ENCODE measurements at regions not wholly inside any gene's neighbourhood (a gene's known extent, or its start where the extent isn't known, plus 50 kb on each side); places are given as distances from the start of the nearest gene placed in this dataset.

DNA sequence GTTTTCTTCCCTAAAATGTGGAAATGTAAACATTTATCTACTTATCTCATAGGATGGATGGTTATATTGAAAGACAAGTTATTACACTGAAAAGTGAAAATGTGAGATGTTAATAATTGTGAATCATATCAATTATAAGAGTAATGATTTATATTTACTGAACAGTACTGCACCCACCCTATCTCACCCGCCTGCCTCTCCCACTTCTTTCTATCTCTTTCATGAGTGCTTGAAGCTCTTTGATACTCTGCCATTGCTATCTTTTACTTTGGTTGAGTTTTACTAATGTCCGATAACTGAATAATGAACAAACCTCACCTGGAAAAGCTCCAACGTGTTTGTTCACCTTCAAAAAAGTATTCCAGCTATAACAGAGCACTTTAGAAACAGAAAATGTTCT lies 263.0 kb upstream of the UBASH3B start:
- Histone ChIP-seq H2AFZ (ENCODE audit: low read depth, low read length, poor library complexity, severe bottlenecking) (no peak overlapping the region), H3K4me2 (ENCODE audit: low read length) (no peak overlapping the region), H3K79me2 (ENCODE audit: insufficient read depth, low read length) (no peaks in the 10 kb centered on the region), H4K20me1 (ENCODE audit: insufficient read depth) (no peaks in the 10 kb centered on the region), H3K9ac (ENCODE audit: low read length) (no peak overlapping the region), H3K9me2 (ENCODE audit: insufficient read depth) (0 out of 2 replicates have a peak, but pooled peaks cover 2% of the 10 kb centered on the region), H3K27me3 (ENCODE audit: insufficient read depth, low read length) (no peaks in the 10 kb centered on the region), H3K27ac (ENCODE audit: low read depth, low read length) (no peak overlapping the region), H3K4me3 (replicated peaks in 1 of 2; ENCODE audit: low read depth in 1 of 2, low read length in 2 of 2) (no peak overlapping the region), H3K36me3 (ENCODE audit: control insufficient read depth in 1 of 2, insufficient read depth in 2 of 2, low read length in 2 of 2) (no peaks in the 10 kb centered on the region), H3K4me1 (ENCODE audit: control insufficient read depth in 1 of 2, insufficient read depth in 2 of 2, low read length in 2 of 2) (no peaks in the 10 kb centered on the region), H3K9me3 (ENCODE audit: control insufficient read depth in 1 of 2, insufficient read depth in 1 of 2, low read depth in 1 of 2, low read length in 2 of 2) (no peaks in the 10 kb centered on the region)
- no TSS peak for BruUV-seq (replicated peaks)
- DNase-seq (ENCODE audit: low read depth, low spot score) (no peak), ATAC-seq (no peak)
- ChIA-PET POLR2A (interaction anchor here (1.2 kb wide), 1 partner anchor 17 kb away, joined by 3 read pairs; no protein-coding TSS in a partner anchor), RAD21 (ENCODE audit: low non-redundant PET in 1 of 2, low total read pairs in 2 of 2, uncharacterized antibody in 2 of 2, unreplicated experiment in 2 of 2) (no interaction called here), CTCF (no interaction called here)
- TF ChIP-seq, protein P1, sequence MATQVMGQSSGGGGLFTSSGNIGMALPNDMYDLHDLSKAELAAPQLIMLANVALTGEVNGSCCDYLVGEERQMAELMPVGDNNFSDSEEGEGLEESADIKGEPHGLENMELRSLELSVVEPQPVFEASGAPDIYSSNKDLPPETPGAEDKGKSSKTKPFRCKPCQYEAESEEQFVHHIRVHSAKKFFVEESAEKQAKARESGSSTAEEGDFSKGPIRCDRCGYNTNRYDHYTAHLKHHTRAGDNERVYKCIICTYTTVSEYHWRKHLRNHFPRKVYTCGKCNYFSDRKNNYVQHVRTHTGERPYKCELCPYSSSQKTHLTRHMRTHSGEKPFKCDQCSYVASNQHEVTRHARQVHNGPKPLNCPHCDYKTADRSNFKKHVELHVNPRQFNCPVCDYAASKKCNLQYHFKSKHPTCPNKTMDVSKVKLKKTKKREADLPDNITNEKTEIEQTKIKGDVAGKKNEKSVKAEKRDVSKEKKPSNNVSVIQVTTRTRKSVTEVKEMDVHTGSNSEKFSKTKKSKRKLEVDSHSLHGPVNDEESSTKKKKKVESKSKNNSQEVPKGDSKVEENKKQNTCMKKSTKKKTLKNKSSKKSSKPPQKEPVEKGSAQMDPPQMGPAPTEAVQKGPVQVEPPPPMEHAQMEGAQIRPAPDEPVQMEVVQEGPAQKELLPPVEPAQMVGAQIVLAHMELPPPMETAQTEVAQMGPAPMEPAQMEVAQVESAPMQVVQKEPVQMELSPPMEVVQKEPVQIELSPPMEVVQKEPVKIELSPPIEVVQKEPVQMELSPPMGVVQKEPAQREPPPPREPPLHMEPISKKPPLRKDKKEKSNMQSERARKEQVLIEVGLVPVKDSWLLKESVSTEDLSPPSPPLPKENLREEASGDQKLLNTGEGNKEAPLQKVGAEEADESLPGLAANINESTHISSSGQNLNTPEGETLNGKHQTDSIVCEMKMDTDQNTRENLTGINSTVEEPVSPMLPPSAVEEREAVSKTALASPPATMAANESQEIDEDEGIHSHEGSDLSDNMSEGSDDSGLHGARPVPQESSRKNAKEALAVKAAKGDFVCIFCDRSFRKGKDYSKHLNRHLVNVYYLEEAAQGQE (IDR thresholded peaks at IDR 0.05; ENCODE audit: low read depth), result no peak
- TF ChIP-seq SRF (IDR thresholded peaks at IDR 0.05; ENCODE audit: low read depth) (no peak), POLR2AphosphoS5 (IDR thresholded peaks at IDR 0.05; ENCODE audit: low read depth, low read length) (no peak), ATF3 (IDR thresholded peaks at IDR 0.05) (no peak), POLR2A (IDR thresholded peaks at IDR 0.05; ENCODE audit: borderline replicate concordance, extremely low read depth, insufficient read depth, insufficient read length) (no peak), CEBPB (IDR thresholded peaks at IDR 0.05; ENCODE audit: low read depth) (no peak), SIN3A (IDR thresholded peaks at IDR 0.05; ENCODE audit: low read depth) (no peak), EZH2 (IDR thresholded peaks at IDR 0.05) (no peak), JUND (IDR thresholded peaks at IDR 0.05) (no peak), EZH2phosphoT487 (IDR thresholded peaks at IDR 0.05; ENCODE audit: borderline replicate concordance) (no peak), ZNF274 (IDR thresholded peaks at IDR 0.05; ENCODE audit: low read depth, low read length) (no peak), CBX3 (IDR thresholded peaks at IDR 0.05; ENCODE audit: low read depth) (no peak)
- TF ChIP-seq, protein P2, sequence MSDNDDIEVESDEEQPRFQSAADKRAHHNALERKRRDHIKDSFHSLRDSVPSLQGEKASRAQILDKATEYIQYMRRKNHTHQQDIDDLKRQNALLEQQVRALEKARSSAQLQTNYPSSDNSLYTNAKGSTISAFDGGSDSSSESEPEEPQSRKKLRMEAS (IDR thresholded peaks at IDR 0.05), result no peak
- TF ChIP-seq, protein P3, sequence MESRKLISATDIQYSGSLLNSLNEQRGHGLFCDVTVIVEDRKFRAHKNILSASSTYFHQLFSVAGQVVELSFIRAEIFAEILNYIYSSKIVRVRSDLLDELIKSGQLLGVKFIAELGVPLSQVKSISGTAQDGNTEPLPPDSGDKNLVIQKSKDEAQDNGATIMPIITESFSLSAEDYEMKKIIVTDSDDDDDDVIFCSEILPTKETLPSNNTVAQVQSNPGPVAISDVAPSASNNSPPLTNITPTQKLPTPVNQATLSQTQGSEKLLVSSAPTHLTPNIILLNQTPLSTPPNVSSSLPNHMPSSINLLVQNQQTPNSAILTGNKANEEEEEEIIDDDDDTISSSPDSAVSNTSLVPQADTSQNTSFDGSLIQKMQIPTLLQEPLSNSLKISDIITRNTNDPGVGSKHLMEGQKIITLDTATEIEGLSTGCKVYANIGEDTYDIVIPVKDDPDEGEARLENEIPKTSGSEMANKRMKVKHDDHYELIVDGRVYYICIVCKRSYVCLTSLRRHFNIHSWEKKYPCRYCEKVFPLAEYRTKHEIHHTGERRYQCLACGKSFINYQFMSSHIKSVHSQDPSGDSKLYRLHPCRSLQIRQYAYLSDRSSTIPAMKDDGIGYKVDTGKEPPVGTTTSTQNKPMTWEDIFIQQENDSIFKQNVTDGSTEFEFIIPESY (IDR thresholded peaks at IDR 0.05; ENCODE audit: extremely low read depth, insufficient replicate concordance, low read length), result no peak
- intact Hi-C loops (cut with micrococcal nuclease), result no loop called here

Data from HCT116 (cell line).